Choroid plexus epithelial cell (primary cell): ENCODE measurements at regions not wholly inside any gene's neighbourhood (a gene's known extent, or its start where the extent isn't known, plus 50 kb on each side); places are given as distances from the start of the nearest gene placed in this dataset.

Experiments
- DNase-seq: peaks from one replicate; pipeline ENCODE4 v3.0.0-alpha.2; 2010; ENCODE audit warnings: low read depth
- H3K4me3 ChIP-seq: 2 replicates; pipeline ENCODE4 v1.5.1; 2011; ENCODE audit warnings: low read depth, mild to moderate bottlenecking, control low read depth, low read length, moderate library complexity
- TF ChIP-seq, protein P1 (sequence below): conservative IDR thresholded peaks from 2 replicates; pipeline ENCODE4 v1.5.1; 2011; ENCODE audit warnings: low read depth, mild to moderate bottlenecking, control low read depth, inconsistent platforms, low read length, moderate library complexity

DNA sequence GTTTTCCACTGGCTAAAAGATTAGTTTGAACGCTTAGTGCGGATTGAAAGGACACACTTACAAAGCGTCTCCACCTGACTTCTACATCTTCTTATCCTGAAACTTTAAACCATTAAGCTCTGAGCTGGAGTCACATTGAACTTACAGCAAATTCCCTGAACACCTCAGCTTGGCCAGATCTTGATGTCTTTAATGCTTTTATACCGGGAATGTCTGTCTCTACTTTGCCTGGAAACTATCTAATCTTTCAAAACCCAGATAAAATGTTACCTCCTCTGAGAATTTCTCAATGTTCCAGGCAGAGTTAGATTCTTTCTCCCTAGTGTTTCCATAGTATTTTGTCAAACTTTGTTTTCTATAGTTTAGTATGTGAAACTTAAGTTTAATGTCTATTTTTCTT is 179.9 kb downstream of the DTHD1 start:
- TF ChIP-seq, protein P1, sequence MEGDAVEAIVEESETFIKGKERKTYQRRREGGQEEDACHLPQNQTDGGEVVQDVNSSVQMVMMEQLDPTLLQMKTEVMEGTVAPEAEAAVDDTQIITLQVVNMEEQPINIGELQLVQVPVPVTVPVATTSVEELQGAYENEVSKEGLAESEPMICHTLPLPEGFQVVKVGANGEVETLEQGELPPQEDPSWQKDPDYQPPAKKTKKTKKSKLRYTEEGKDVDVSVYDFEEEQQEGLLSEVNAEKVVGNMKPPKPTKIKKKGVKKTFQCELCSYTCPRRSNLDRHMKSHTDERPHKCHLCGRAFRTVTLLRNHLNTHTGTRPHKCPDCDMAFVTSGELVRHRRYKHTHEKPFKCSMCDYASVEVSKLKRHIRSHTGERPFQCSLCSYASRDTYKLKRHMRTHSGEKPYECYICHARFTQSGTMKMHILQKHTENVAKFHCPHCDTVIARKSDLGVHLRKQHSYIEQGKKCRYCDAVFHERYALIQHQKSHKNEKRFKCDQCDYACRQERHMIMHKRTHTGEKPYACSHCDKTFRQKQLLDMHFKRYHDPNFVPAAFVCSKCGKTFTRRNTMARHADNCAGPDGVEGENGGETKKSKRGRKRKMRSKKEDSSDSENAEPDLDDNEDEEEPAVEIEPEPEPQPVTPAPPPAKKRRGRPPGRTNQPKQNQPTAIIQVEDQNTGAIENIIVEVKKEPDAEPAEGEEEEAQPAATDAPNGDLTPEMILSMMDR, result no peak
- no peak for DNase-seq
- H3K4me3 ChIP-seq, result no peak overlapping the region

DNA sequence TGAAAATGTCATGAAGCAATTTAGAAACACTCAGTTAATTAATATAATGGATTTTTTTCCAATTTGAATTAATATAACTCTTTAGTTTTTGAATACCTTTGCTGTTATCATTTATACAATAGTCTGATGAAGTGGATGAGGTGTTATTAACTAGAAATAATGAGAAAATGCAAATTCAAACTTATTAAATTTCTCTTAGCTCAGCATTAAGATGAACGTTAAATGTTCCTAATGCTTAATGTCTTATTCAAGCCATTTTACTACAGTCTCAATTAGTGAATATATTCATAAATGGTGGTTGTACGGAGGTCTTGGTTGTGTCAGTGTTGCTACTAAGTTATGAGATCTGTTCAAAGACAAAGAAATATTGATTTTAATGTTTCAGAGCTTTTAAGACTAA is 186.3 kb downstream of the DTHD1 start:
- no peak overlapping the region for H3K4me3 ChIP-seq
- TF ChIP-seq, protein P1, result no peak
- no peak for DNase-seq

DNA sequence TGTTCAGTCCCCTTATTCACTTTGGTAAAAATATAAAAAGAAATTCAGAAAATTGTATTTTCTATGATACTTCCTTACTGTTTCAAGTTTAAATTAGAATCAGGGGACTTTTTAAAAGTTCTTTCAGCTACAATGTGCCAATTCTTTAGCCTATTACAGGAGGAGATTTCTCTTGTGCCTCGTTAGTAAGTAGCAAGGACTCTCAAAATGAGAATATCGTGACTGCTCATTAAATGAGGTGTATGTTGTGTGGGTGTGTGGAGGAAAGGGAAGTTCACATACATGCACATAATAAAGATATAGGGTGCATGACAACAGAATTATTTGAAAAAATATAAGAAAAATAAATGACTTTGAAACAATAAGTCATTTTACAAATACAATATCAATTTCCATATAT is 190.5 kb downstream of the DTHD1 start:
- TF ChIP-seq, protein P1, result no peak
- no peak overlapping the region for H3K4me3 ChIP-seq
- no peak for DNase-seq

DNA sequence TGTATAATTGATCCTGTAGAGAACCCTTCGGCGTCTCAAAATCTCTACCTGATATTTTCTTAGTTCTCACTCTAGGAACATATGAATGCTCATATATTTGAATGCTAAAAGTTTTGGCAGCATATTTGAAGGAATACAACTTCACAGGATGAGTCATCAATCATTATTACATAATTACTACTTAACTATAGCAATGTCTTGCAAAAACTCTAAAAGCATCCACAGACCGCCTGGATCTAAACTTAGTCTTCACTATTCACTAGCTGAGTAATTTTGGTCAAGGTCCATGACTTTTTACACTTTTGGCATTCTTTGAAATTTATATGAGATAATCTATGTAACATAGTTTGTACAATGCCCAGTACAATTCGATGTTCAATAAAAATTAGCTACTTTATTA is 194.7 kb downstream of the DTHD1 start:
- DNase-seq, result no peak
- H3K4me3 ChIP-seq, result no peak overlapping the region
- TF ChIP-seq, protein P1, result no peak

DNA sequence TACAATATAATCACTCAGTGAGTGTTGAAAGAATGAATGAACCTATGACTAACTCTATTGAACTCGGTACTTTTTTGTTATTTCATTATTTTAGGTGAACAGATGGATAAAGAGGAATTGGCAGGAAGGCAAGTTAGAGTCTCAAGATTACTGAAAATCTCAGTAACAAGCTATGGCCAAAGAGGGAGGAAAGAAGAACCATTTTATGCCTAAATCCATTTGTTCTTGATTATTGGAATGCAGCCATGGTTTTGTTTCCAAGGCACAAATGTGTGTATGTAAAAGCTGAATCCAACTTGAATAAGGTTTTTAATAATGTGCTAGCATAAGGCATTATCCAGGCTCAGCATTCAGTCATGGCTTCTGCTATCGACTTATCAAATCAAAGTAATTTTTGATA is 196.4 kb downstream of the DTHD1 start:
- no peak for DNase-seq
- TF ChIP-seq, protein P1, result no peak

DNA sequence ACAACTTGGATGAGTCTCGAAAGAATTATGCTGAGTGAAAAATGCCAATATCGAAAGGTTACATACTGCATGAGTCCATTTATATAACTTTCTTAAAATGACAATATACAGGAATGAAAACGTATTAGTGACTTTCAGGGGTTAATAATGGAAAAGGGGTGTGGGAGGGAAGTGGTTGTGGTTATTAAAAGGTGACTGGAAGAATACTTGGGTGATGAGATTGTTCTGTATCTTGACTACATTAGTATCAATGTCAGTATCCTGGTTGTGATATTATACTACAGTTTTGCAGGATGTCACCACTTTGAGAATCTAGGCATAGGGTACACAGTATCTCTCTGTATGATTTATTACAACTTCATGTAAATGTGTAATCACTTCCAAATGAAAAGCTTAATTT is 204.5 kb downstream of the DTHD1 start:
- no peak overlapping the region for H3K4me3 ChIP-seq
- no peak for DNase-seq
- TF ChIP-seq, protein P1, result no peak

More for the DNA sequence above, 196.4 kb downstream of the DTHD1 start:
- no peak overlapping the region for H3K4me3 ChIP-seq

DNA sequence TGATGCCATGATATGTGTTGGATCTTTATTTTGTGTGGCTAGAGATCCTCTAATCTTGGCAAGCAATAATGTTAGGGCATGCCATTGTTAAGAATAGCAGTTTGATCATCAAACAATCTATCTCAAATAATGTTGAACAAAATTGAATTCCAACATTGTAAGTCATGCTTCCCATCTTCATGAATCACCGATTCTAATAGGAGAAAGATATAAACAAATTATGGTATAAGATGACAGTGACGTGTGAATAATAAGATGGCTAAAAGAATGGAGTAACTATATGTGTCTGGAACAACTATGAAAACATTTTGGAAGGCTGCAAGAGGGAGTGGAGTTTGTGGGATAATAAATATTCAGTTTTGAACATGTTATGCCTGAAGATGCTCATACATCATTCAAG is 208.4 kb downstream of the DTHD1 start:
- DNase-seq, result no peak
- TF ChIP-seq, protein P1, result no peak

More for the DNA sequence above, 208.4 kb downstream of the DTHD1 start:
- no peak overlapping the region for H3K4me3 ChIP-seq
